Tibial nerve (tissue), 4 donors: ENCODE measurements at regions not wholly inside any gene's neighbourhood (a gene's known extent, or its start where the extent isn't known, plus 50 kb on each side); places are given as distances from the start of the nearest gene placed in this dataset.

Experiments
- DNase-seq, 2 donors: peaks; one replicate each; pipeline ENCODE4 v3.0.0-alpha.2; 2019; ENCODE audit warnings: low spot score in 2 of 2
- H3K27ac ChIP-seq, 4 donors: fragments of 200-600 bp; sonication (generic) in 3 of 4; one replicate each; pipeline ENCODE4 v1.5.1; 2017 to 2019; ENCODE audit warnings: mild to moderate bottlenecking in 1 of 4
- H3K27me3 ChIP-seq, 2 donors: fragments of 200-600 bp; sonication (generic) in 1 of 2; one replicate each; pipeline versions ENCODE4 v1.5.1 to v1.6.0; 2017 to 2019
- H3K36me3 ChIP-seq, 3 donors: fragments of 200-600 bp; sonication (generic); one replicate each; pipeline ENCODE4 v1.5.1; 2018 to 2019
- H3K4me1 ChIP-seq, 4 donors: fragments of 200-600 bp; sonication (generic) in 3 of 4; one replicate each; pipeline ENCODE4 v1.5.1; 2017 to 2019
- H3K4me3 ChIP-seq, 4 donors: fragments of 200-600 bp; sonication (generic) in 3 of 4; one replicate each; pipeline ENCODE4 v1.5.1; 2017 to 2019; ENCODE audit warnings: mild to moderate bottlenecking in 1 of 4, moderate library complexity in 1 of 4
- H3K9me3 ChIP-seq, 4 donors: fragments of 200-600 bp; sonication (generic) in 3 of 4; one replicate each; pipeline ENCODE4 v1.5.1; 2017 to 2019
- CTCF ChIP-seq, 5 experiments: fragments of 200-600 bp in 3 of 5; fragments of 450-650 bp in 2 of 5; sonication (generic) in 3 of 5; IDR thresholded peaks; one replicate each; pipeline ENCODE4 v1.5.1; 2016 to 2019; ENCODE audit warnings: antibody characterized with exemption in 5 of 5, mild to moderate bottlenecking in 3 of 5, moderate library complexity in 2 of 5
- EP300 ChIP-seq, 2 donors: sonication (generic); formaldehyde crosslinking; IDR thresholded peaks; one replicate each; pipeline ENCODE4 v1.6.1; 2017; ENCODE audit warnings: antibody characterized with exemption in 2 of 2, mild to moderate bottlenecking in 1 of 2
- POLR2A ChIP-seq, 2 donors: fragments of 450-650 bp; IDR thresholded peaks; one replicate each; pipeline ENCODE4 v1.6.1; 2017; ENCODE audit warnings: antibody characterized with exemption in 2 of 2, mild to moderate bottlenecking in 2 of 2, moderate library complexity in 2 of 2
- WGBS, 2 donors: methylation state at CpG; one replicate each; pipeline ENCODE4 v1.1.5; 2018; 5-methylcytosine and 5-hydroxymethylcytosine counted together

GRCh38 chr18:77853859-77854258 is 604.2 kb downstream of the GALR1 start:
- TF ChIP-seq CTCF (IDR thresholded peaks at IDR 0.05) (no peak), POLR2A (IDR thresholded peaks at IDR 0.05) (no peak), EP300 (IDR thresholded peaks at IDR 0.05) (no peak)

GRCh38 chr18:77857678-77858655 is 608.3 kb downstream of the GALR1 start:
- DNase-seq, result no peak
- Histone ChIP-seq H3K4me1 (no peaks in the 10 kb centered on the region), H3K4me3 (no peak overlapping the region), H3K9me3 (no peaks in the 10 kb centered on the region), H3K27me3 (no peaks in the 10 kb centered on the region), H3K36me3 (no peaks in the 10 kb centered on the region), H3K27ac (no peak overlapping the region)
- 59 to 61% methylated on average over 9 of the region's 9 CpGs for WGBS, 2 donors
- TF ChIP-seq CTCF (IDR thresholded peaks at IDR 0.05), result no peak
- no peak for TF ChIP-seq POLR2A (IDR thresholded peaks at IDR 0.05)
- no peak for TF ChIP-seq EP300 (IDR thresholded peaks at IDR 0.05)

More at GRCh38 chr18:77853859-77854258, 604.2 kb downstream of the GALR1 start:
- no peak for DNase-seq
- Histone ChIP-seq H3K36me3 (no peaks in the 10 kb centered on the region), H3K4me3 (no peak overlapping the region), H3K4me1 (no peaks in the 10 kb centered on the region), H3K9me3 (no peaks in the 10 kb centered on the region), H3K27me3 (no peaks in the 10 kb centered on the region), H3K27ac (no peak overlapping the region)
- 81 to 86% methylated on average over 12 of the region's 12 CpGs for WGBS, 2 donors

GRCh38 chr18:77859634-77860033 is 610.0 kb downstream of the GALR1 start:
- TF ChIP-seq CTCF (IDR thresholded peaks at IDR 0.05) (no peak), EP300 (IDR thresholded peaks at IDR 0.05) (no peak), POLR2A (IDR thresholded peaks at IDR 0.05) (no peak)
- H3K36me3 ChIP-seq, result no peaks in the 10 kb centered on the region
- H3K9me3 ChIP-seq, result no peaks in the 10 kb centered on the region
- H3K4me1 ChIP-seq, result no peaks in the 10 kb centered on the region
- H3K4me3 ChIP-seq, result no peak overlapping the region
- no peaks in the 10 kb centered on the region for H3K27me3 ChIP-seq
- no peak overlapping the region for H3K27ac ChIP-seq
- DNase-seq, result no peak
- WGBS, 2 donors, result 88 to 94% methylated on average over 5 of the region's 5 CpGs

- no peak for DNase-seq
- 55 to 61% methylated on average over 7 of the region's 7 CpGs for WGBS, 2 donors
- Histone ChIP-seq H3K9me3 (no peaks in the 10 kb centered on the region), H3K27me3 (no peaks in the 10 kb centered on the region), H3K4me1 (no peaks in the 10 kb centered on the region), H3K27ac (no peak overlapping the region), H3K36me3 (no peaks in the 10 kb centered on the region), H3K4me3 (no peak overlapping the region)
- TF ChIP-seq POLR2A (IDR thresholded peaks at IDR 0.05), result no peak
- TF ChIP-seq CTCF (IDR thresholded peaks at IDR 0.05), result no peak
- TF ChIP-seq EP300 (IDR thresholded peaks at IDR 0.05), result no peak
Measured at GRCh38 chr18:77862066-77862757, 612.6 kb downstream of the GALR1 start.

GRCh38 chr18:77865853-77866252 is 616.2 kb downstream of the GALR1 start:
- no peaks in the 10 kb centered on the region for H3K4me1 ChIP-seq
- no peak for DNase-seq
- no peak overlapping the region for H3K4me3 ChIP-seq
- no peaks in the 10 kb centered on the region for H3K27me3 ChIP-seq
- no peak for TF ChIP-seq POLR2A (IDR thresholded peaks at IDR 0.05)
- TF ChIP-seq CTCF (IDR thresholded peaks at IDR 0.05), result no peak
- no peak for TF ChIP-seq EP300 (IDR thresholded peaks at IDR 0.05)
- no peaks in the 10 kb centered on the region for H3K36me3 ChIP-seq
- WGBS, 2 donors, result 90 to 96% methylated on average over 11 of the region's 11 CpGs
- no peak overlapping the region for H3K27ac ChIP-seq
- H3K9me3 ChIP-seq, result no peaks in the 10 kb centered on the region
